ENCODE measurements at regions not wholly inside any gene's neighbourhood (a gene's known extent, or its start where the extent isn't known, plus 50 kb on each side); places are given as distances from the start of the nearest gene placed in this dataset.

DNA sequence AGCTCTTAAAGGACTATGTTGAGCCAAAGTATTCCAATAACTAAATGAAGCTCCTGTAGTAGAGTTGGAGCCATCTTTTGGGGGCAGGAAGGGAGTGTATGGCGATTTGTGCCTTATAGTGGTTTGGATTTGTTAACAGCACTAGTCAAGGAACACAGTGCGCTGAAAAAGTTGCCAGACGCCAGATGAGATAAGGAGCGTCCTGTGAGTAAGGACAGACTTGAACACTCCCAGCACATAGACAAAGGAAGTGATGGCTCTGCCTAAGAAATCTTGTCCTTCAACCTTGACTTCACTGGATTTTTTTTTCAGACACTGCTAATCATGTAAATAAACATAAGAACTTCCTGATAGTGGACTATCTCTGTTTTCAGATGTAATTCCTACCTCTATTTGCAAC lies 136.9 kb downstream of the TRMT11 start:
- H3K4me3 ChIP-seq (ENCODE audit: low read length): no peak overlapping the region
- TF ChIP-seq, protein P1, sequence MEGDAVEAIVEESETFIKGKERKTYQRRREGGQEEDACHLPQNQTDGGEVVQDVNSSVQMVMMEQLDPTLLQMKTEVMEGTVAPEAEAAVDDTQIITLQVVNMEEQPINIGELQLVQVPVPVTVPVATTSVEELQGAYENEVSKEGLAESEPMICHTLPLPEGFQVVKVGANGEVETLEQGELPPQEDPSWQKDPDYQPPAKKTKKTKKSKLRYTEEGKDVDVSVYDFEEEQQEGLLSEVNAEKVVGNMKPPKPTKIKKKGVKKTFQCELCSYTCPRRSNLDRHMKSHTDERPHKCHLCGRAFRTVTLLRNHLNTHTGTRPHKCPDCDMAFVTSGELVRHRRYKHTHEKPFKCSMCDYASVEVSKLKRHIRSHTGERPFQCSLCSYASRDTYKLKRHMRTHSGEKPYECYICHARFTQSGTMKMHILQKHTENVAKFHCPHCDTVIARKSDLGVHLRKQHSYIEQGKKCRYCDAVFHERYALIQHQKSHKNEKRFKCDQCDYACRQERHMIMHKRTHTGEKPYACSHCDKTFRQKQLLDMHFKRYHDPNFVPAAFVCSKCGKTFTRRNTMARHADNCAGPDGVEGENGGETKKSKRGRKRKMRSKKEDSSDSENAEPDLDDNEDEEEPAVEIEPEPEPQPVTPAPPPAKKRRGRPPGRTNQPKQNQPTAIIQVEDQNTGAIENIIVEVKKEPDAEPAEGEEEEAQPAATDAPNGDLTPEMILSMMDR (conservative IDR thresholded peaks at IDR 0.05; ENCODE audit: low read length): no peak
- DNase-seq (ENCODE audit: low read depth): no peak

DNA sequence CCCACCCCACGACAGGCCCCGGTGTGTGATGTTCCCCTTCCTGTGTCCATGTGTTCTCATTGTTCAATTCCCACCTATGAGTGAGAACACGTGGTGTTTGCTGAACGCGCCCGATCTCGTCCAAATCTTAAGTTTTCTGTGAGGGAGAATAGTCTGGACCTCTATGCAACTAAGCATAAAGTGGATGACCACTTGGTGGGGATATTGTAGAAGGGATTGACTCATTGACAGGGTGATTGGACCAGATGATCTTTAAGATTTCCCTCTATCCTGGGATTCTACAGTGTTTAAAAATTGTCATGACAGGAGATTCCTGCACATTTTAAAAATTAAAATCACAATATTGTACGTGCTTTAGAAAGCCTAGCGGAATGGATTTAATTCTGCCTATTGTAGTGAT lies 141.3 kb downstream of the TRMT11 start:
- no peak overlapping the region for H3K4me3 ChIP-seq (ENCODE audit: low read length)
- DNase-seq (ENCODE audit: low read depth): no peak
- TF ChIP-seq, protein P1 (conservative IDR thresholded peaks at IDR 0.05; ENCODE audit: low read length): 0 out of 2 replicates have a peak, but pooled peaks have one; percentile 14

DNA sequence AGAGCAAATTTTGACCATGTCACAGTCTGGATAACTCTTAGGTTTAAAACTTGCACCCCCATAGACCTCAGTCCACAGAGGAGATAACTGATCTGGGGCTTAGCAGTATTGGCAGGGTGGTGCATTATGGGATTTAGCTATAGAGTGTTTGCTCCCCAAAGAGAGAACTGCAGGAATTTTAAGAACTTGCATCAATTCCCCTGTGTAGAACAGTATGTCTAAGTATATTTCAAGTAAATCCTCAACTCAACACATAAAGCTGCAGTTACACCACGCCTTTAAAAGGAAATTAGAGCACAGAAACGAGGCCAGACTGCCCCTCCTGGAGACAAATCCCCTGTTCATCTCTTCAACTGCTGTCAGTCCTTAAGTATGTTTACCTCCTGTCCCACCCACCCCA lies 144.9 kb downstream of the TRMT11 start:
- TF ChIP-seq, protein P1 (conservative IDR thresholded peaks at IDR 0.05; ENCODE audit: low read length): no peak
- no peak for DNase-seq (ENCODE audit: low read depth)
- H3K4me3 ChIP-seq (ENCODE audit: low read length): no peak overlapping the region

GRCh38 chr6:126133984-126134383 lies 147.6 kb downstream of the TRMT11 start:
- H3K4me3 ChIP-seq (ENCODE audit: low read length): no peak overlapping the region
- no peak for DNase-seq (ENCODE audit: low read depth)
- TF ChIP-seq, protein P1 (conservative IDR thresholded peaks at IDR 0.05; ENCODE audit: low read length): no peak

- TF ChIP-seq, protein P1 (conservative IDR thresholded peaks at IDR 0.05; ENCODE audit: low read length): no peak
- H3K4me3 ChIP-seq (ENCODE audit: low read length): no peak overlapping the region
- peak; percentile 23 for DNase-seq (ENCODE audit: low read depth)
Measured at GRCh38 chr6:126134491-126134890, 148.2 kb downstream of the TRMT11 start.

DNA sequence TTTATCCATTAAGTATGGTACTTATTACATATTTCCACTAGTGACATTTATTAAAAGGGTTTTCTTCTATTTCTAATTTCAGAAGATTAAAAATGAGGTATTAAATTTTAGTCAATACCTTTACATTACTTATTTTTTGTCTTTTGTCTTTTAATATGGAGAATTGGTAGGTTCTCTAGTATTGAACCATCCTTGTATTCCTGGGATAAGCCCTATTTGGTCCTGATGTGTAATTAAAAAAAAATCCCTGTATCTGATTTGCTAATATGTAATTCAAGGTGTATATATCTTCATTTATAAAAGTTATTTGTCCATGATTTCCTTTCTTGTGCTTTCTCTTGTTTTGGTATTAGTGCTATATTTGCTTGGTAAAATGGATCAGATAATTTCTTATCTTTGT lies 153.7 kb downstream of the TRMT11 start:
- DNase-seq (ENCODE audit: low read depth): no peak
- H3K4me3 ChIP-seq (ENCODE audit: low read length): no peak overlapping the region
- TF ChIP-seq, protein P1 (conservative IDR thresholded peaks at IDR 0.05; ENCODE audit: low read length): no peak

DNA sequence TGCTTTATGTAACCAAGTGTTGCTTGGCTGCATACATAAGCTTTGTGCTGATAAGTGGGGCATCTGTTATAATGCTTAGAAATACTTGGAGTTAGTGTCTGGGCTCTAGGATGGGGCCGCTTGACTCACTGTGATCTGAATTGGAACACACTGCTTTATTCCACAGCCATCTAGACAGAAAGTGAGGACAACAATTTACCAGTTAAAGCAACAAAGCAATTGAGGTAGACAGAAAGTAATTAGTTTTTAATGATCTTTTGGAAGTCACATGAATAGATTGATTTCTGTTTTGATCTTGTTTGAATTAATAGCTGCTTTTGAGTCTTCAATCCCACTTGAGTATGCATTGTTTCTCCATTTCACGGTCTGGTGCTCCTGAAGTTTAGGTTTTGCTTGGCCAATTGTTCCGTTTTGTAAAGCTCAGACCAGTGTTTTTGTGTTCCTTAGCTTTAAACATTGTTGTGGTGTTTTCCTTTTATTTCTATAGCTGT lies 157.5 kb downstream of the TRMT11 start:
- TF ChIP-seq, protein P1 (conservative IDR thresholded peaks at IDR 0.05; ENCODE audit: low read length): no peak
- H3K4me3 ChIP-seq (ENCODE audit: low read length): no peak overlapping the region
- DNase-seq (ENCODE audit: low read depth): no peak

All from AG10803 (cell line).